Heart left ventricle (tissue), 13 donors: ENCODE measurements at regions not wholly inside any gene's neighbourhood (a gene's known extent, or its start where the extent isn't known, plus 50 kb on each side); places are given as distances from the start of the nearest gene placed in this dataset.

Experiments
- POLR2A ChIP-seq, 2 donors: fragments of 450-650 bp; IDR thresholded peaks; one replicate each; pipeline ENCODE4 v1.6.1; 2017; ENCODE audit warnings: antibody characterized with exemption in 2 of 2, mild to moderate bottlenecking in 2 of 2, moderate library complexity in 2 of 2
- TF ChIP-seq, protein P1 (sequence below), 12 donors: fragments of 200-600 bp; sonication (generic) in 4 of 12; IDR thresholded peaks; one replicate each; pipeline versions ENCODE4 v1.5.0 to v1.8.0; 2018 to 2022; ENCODE audit warnings: antibody characterized with exemption in 12 of 12, mild to moderate bottlenecking in 5 of 12
- donor health status: ischemic (EF 13 %, LVEDD 7.1; RV severe dilation, severe dysfunction).
- donor health status: DM: no; HTN: yes; CAD: no.
- donor health status: DM: no; HTN: no; CAD: no.
- donor health status: ischemic (EF 25% LVEDD 6.9; RV normal size, moderate dysfunction).
- donor health status: ischemic (EF 25% LVEDD 5.7; RV mildly dilated, moderate dysfunction).
- donor health status: ischemic (EF 35%, LVEDD 5.7; RV mildly dilated, moderate dysfunction).
- donor health status: nonischemic (EF 11% LVEDD 7.7; RV severe dilation, severe dysfunction).
- donor health status: DM: yes; HTN: yes; CAD: no.
- donor health status: PGD.
- donor health status: ischemic (EF 29% LVEDD 5.4; RV normal size, mild dysfunction).
- donor health status: nonischemic (EF 23%, LVEDD 6.1; RV moderate dilation, normal function).

DNA sequence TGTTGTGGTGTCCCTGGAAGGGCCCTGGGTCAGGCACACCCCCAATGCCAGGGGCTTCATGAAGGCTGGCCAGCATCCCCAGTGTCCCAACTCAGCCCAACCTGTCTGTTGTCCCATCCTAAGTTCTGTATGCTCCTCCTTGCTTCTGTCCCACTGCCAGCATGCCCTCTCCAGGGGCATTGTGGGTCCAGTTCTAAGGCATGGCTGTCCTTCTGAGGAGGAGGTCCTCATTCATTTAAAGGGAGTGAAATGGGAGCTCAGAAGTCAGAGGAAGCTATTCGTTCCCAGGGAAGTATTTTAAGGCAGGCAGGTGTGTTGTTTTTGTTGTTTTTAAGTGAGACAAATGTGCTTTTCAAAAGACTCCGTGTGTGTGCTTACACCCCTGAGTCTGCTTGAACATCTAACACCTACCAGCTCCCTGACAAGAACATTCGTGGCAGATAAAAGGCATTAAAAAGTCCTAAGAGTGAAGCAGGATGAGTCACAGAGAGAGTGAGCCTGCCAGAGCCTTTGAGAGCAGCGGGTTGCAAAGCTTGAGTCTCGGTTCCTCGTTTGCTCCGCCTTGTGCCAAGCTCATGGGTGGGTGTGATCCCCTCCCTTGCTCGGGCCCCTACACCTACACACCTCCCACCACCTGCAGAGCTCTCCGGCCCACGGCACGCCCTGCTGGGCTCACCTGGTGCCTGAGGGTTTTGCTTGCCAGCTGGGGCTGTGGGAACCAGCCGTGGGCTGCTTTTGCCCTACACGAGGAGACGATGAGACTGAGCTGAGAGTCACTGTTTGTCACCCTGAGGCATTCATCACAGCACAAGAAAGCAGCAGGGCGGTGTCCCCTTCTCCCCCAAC lies 183.4 kb upstream of the TOPAZ1 start:
- TF ChIP-seq, protein P1, sequence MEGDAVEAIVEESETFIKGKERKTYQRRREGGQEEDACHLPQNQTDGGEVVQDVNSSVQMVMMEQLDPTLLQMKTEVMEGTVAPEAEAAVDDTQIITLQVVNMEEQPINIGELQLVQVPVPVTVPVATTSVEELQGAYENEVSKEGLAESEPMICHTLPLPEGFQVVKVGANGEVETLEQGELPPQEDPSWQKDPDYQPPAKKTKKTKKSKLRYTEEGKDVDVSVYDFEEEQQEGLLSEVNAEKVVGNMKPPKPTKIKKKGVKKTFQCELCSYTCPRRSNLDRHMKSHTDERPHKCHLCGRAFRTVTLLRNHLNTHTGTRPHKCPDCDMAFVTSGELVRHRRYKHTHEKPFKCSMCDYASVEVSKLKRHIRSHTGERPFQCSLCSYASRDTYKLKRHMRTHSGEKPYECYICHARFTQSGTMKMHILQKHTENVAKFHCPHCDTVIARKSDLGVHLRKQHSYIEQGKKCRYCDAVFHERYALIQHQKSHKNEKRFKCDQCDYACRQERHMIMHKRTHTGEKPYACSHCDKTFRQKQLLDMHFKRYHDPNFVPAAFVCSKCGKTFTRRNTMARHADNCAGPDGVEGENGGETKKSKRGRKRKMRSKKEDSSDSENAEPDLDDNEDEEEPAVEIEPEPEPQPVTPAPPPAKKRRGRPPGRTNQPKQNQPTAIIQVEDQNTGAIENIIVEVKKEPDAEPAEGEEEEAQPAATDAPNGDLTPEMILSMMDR (IDR thresholded peaks at IDR 0.05) = no peak
- no peak for TF ChIP-seq POLR2A (IDR thresholded peaks at IDR 0.05)
